Ovary (tissue), 7 donors: ENCODE measurements at regions not wholly inside any gene's neighbourhood (a gene's known extent, or its start where the extent isn't known, plus 50 kb on each side); places are given as distances from the start of the nearest gene placed in this dataset.

Experiments used
- DNase-seq, 5 donors: peaks; one replicate each; pipeline ENCODE4 v3.0.0-alpha.2; 2019 to 2020
- H3K27ac ChIP-seq, 2 donors: fragments of 200-600 bp; one replicate each; pipeline versions ENCODE4 v1.5.1 to v1.8.0; 2019 to 2022
- H3K27me3 ChIP-seq: fragments of 200-600 bp; one replicate; pipeline ENCODE4 v1.8.0; 2022
- H3K36me3 ChIP-seq: fragments of 200-600 bp; sonication (generic); one replicate; pipeline ENCODE4 v1.5.1; 2019
- H3K4me1 ChIP-seq: one replicate; pipeline ENCODE4 v1.8.1; 2013; ENCODE audit warnings: mild to moderate bottlenecking, moderate library complexity; ENCODE audit not compliant: insufficient read depth
- H3K4me3 ChIP-seq: fragments of 200-600 bp; sonication (generic); one replicate; pipeline ENCODE4 v1.5.1; 2017
- H3K9me3 ChIP-seq, 2 donors: fragments of 200-600 bp in 1 of 2; sonication (generic) in 1 of 2; one replicate each; pipeline versions ENCODE4 v1.5.1 to v1.8.1; 2013 to 2019; ENCODE audit warnings: mild to moderate bottlenecking in 1 of 2, moderate library complexity in 1 of 2
- CTCF ChIP-seq, 3 donors: fragments of 450-650 bp in 2 of 3; fragments of 200-600 bp in 1 of 3; IDR thresholded peaks; one replicate each; pipeline versions ENCODE4 v1.5.1 to v1.8.0; 2016 to 2022; ENCODE audit warnings: antibody characterized with exemption in 3 of 3, mild to moderate bottlenecking in 1 of 3
- EP300 ChIP-seq: sonication (generic); formaldehyde crosslinking; IDR thresholded peaks from one replicate; pipeline ENCODE4 v1.6.1; 2017; ENCODE audit warnings: antibody characterized with exemption
- POLR2A ChIP-seq: fragments of 450-650 bp; IDR thresholded peaks from one replicate; pipeline ENCODE4 v1.6.1; 2017; ENCODE audit warnings: antibody characterized with exemption, mild to moderate bottlenecking, moderate library complexity
- WGBS, 3 donors: extraction: QIAGEN DNeasy Blood & Tissue Kit in 1 of 3; methylation state at CpG; one replicate each; pipeline versions ENCODE4 v1.1.5 to v1.1.7; 2013 to 2017; 5-methylcytosine and 5-hydroxymethylcytosine counted together
- intact Hi-C, 4 donors: fragments of 100-400 bp; cut with DNase I; formaldehyde crosslinking; loops; one replicate each; pipeline versions ENCODE4 v1.11.0 to v1.15.1; 2022 to 2023
- donor health status: DM: no; HTN: no; CAD: no; lungs with moderate emphysema.
- donor health status: DM: no; HTN: no; CAD: no.
- donor health status: Bipolar disorder and iron deficiency.
- donor health status: DM: no; HTN: no; CAD: no.
- donor health status: DM: yes; HTN: yes; CAD: no.

GRCh38 chr11:133595998-133596590, 63.8 kb upstream of the OPCML start:
- Histone ChIP-seq H3K27me3 (no peaks in the 10 kb centered on the region), H3K4me1 (no peaks in the 10 kb centered on the region), H3K36me3 (no peaks in the 10 kb centered on the region), H3K9me3 (peaks cover 0 to 5% of the 10 kb centered on the region in 2 donors), H3K4me3 (no peak overlapping the region), H3K27ac (no peak overlapping the region)
- TF ChIP-seq POLR2A (no peak), EP300 (no peak), CTCF (IDR thresholded peaks at IDR 0.05) (no peak)
- no peak for DNase-seq
- 83 to 87% (median 85%) methylated on average over 21 of the region's 21 CpGs for WGBS, 3 donors
- intact Hi-C loops: no loop called here

- intact Hi-C loops: no loop called here
- H3K4me3 ChIP-seq: no peak overlapping the region
- no peaks in the 10 kb centered on the region for H3K4me1 ChIP-seq
- H3K36me3 ChIP-seq: no peaks in the 10 kb centered on the region
- peaks cover 0 to 5% of the 10 kb centered on the region in 2 donors for H3K9me3 ChIP-seq
- H3K27ac ChIP-seq: no peak overlapping the region
- DNase-seq: no peak
- TF ChIP-seq EP300 (no peak), POLR2A (no peak), CTCF (IDR thresholded peaks at IDR 0.05) (no peak)
- WGBS, 3 donors: 74 to 85% (median 82%) methylated on average over 2 of the region's 2 CpGs
- H3K27me3 ChIP-seq: no peaks in the 10 kb centered on the region
These were observed 60.7 kb upstream of the OPCML start for GRCh38 chr11:133593036-133593435.

- no peak overlapping the region for H3K27ac ChIP-seq
- intact Hi-C loops: loop anchor here in 1 of 4 donors (1.0 kb wide), 1 partner anchor 24 kb away; no protein-coding TSS in a partner anchor
- H3K9me3 ChIP-seq: no peaks in the 10 kb centered on the region
- H3K36me3 ChIP-seq: no peaks in the 10 kb centered on the region
- no peaks in the 10 kb centered on the region for H3K4me1 ChIP-seq
- no peaks in the 10 kb centered on the region for H3K27me3 ChIP-seq
- no peak for DNase-seq
- no peak overlapping the region for H3K4me3 ChIP-seq
- WGBS, 3 donors: 84 to 92% (median 91%) methylated on average over 5 of the region's 5 CpGs
- no peak for TF ChIP-seq POLR2A
- TF ChIP-seq EP300: no peak
- no peak for TF ChIP-seq CTCF (IDR thresholded peaks at IDR 0.05)
These were observed 54.7 kb upstream of the OPCML start for GRCh38 chr11:133586903-133587517.

- WGBS, 3 donors: 45 to 53% (median 51%) methylated on average over 7 of the region's 7 CpGs
These were observed 50.4 kb upstream of the OPCML start for GRCh38 chr11:133582750-133583149.

More at GRCh38 chr11:133582750-133583149, 50.4 kb upstream of the OPCML start:
- Histone ChIP-seq H3K36me3 (no peaks in the 10 kb centered on the region), H3K27ac (no peak overlapping the region), H3K9me3 (no peaks in the 10 kb centered on the region), H3K27me3 (no peaks in the 10 kb centered on the region), H3K4me1 (no peaks in the 10 kb centered on the region), H3K4me3 (no peak overlapping the region)
- DNase-seq: no peak
- no peak for TF ChIP-seq POLR2A
- TF ChIP-seq CTCF (IDR thresholded peaks at IDR 0.05): no peak
- no peak for TF ChIP-seq EP300
- intact Hi-C loops: no loop called here
